Esophagus squamous epithelium (tissue), 5 donors: ENCODE measurements at regions not wholly inside any gene's neighbourhood (a gene's known extent, or its start where the extent isn't known, plus 50 kb on each side); places are given as distances from the start of the nearest gene placed in this dataset.

Source experiments
- DNase-seq: peaks from one replicate; lab custom pipeline; 2025; lab: John Stamatoyannopoulos, UW
- H3K27ac ChIP-seq, 4 donors: fragments of 200-600 bp; sonication (generic); one replicate each; pipeline ENCODE4 v1.5.1; 2016 to 2019; ENCODE audit warnings: mild to moderate bottlenecking in 1 of 4
- H3K27me3 ChIP-seq, 4 donors: fragments of 200-600 bp; sonication (generic); 1 replicate in 3 of 4; 2 replicates in 1 of 4; pipeline versions ENCODE4 v1.5.1 to v1.6.0; 2017 to 2021; ENCODE audit warnings: antibody characterized with exemption in 1 of 4
- H3K36me3 ChIP-seq, 3 donors: fragments of 200-600 bp; sonication (generic); one replicate each; pipeline ENCODE4 v1.5.1; 2016 to 2019
- H3K4me1 ChIP-seq, 3 donors: fragments of 200-600 bp; sonication (generic); one replicate each; pipeline ENCODE4 v1.5.1; 2017 to 2019
- H3K4me3 ChIP-seq, 4 donors: fragments of 200-600 bp; sonication (generic); 1 replicate in 3 of 4; 2 replicates in 1 of 4; pipeline ENCODE4 v1.5.1; 2016 to 2019; ENCODE audit warnings: mild to moderate bottlenecking in 2 of 4, moderate library complexity in 1 of 4
- H3K9me3 ChIP-seq, 3 donors: fragments of 200-600 bp; sonication (generic); one replicate each; pipeline ENCODE4 v1.5.1; 2016 to 2019
- CTCF ChIP-seq, 6 experiments: fragments of 450-650 bp in 4 of 6; fragments of 200-600 bp in 2 of 6; sonication (generic) in 2 of 6; IDR thresholded peaks; one replicate each; pipeline ENCODE4 v1.5.1; 2016 to 2019; ENCODE audit warnings: antibody characterized with exemption in 6 of 6, mild to moderate bottlenecking in 4 of 6, moderate library complexity in 4 of 6
- POLR2A ChIP-seq, 4 donors: fragments of 450-650 bp; IDR thresholded peaks; one replicate each; pipeline ENCODE4 v1.6.1; 2017; ENCODE audit warnings: antibody characterized with exemption in 4 of 4, mild to moderate bottlenecking in 4 of 4, moderate library complexity in 3 of 4
- WGBS, 2 donors: methylation state at CpG; one replicate each; pipeline ENCODE4 v1.1.5; 2018; 5-methylcytosine and 5-hydroxymethylcytosine counted together
- intact Hi-C: fragments of 100-400 bp; cut with DNase I; formaldehyde crosslinking; loops from one replicate; pipeline ENCODE4 v1.15.0; 2022
- donor health status: DM: yes; HTN: yes; CAD: no.

GRCh38 chr17:70479779-70480178 is 310.4 kb downstream of the KCNJ2 start:
- Histone ChIP-seq H3K9me3 (peaks cover 0 to 7% (median 0%) of the 10 kb centered on the region in 3 donors), H3K4me3 (no peak overlapping the region), H3K27me3 (no peaks in the 10 kb centered on the region), H3K36me3 (no peaks in the 10 kb centered on the region), H3K4me1 (no peaks in the 10 kb centered on the region), H3K27ac (no peak overlapping the region)
- DNase-seq: no peak
- TF ChIP-seq POLR2A (IDR thresholded peaks at IDR 0.05) (no peak), CTCF (IDR thresholded peaks at IDR 0.05) (no peak)
- intact Hi-C loops: no loop called here

- Histone ChIP-seq H3K4me1 (no peaks in the 10 kb centered on the region), H3K36me3 (no peaks in the 10 kb centered on the region), H3K27ac (no peak overlapping the region), H3K4me3 (no peak overlapping the region), H3K27me3 (no peaks in the 10 kb centered on the region), H3K9me3 (peaks cover 0 to 7% (median 0%) of the 10 kb centered on the region in 3 donors)
- intact Hi-C loops: no loop called here
- TF ChIP-seq CTCF (IDR thresholded peaks at IDR 0.05): no peak
- WGBS, 2 donors: 71 to 88% methylated on average over 2 to 3 of the region's 3 CpGs
- no peak for DNase-seq
Observed at GRCh38 chr17:70483624-70484023, 314.3 kb downstream of the KCNJ2 start.

- no peak for TF ChIP-seq CTCF (IDR thresholded peaks at IDR 0.05)
- TF ChIP-seq POLR2A (IDR thresholded peaks at IDR 0.05): no peak
- H3K4me1 ChIP-seq: no peaks in the 10 kb centered on the region
- WGBS, 2 donors: 50 to 86% methylated on average over 1 of the region's 4 CpGs
- intact Hi-C loops: no loop called here
- DNase-seq: no peak
- H3K36me3 ChIP-seq: no peaks in the 10 kb centered on the region
- no peak overlapping the region for H3K4me3 ChIP-seq
- no peaks in the 10 kb centered on the region for H3K27me3 ChIP-seq
- no peak overlapping the region for H3K27ac ChIP-seq
- H3K9me3 ChIP-seq: peaks cover 0 to 7% (median 0%) of the 10 kb centered on the region in 3 donors
Observed at GRCh38 chr17:70484050-70484449, 314.7 kb downstream of the KCNJ2 start.

DNA sequence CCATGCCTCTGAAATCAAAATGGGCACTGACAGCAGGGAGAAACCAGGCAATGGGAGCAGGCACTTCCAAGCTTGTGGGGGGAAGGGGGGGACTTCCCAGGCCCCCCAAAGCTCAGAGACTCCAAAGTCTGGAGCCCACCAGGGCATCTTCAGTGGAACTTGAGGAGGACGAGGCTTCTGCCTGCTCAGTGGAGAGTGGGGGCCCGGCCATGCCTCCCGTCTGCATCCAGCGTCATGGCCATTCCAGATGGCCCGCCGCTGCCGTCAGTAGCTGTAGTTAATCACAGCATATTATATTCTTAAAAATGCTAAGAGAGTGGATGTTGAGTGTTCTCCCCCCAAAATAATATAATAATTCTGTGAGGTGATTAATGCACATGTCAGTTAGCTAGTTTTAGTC is 315.2 kb downstream of the KCNJ2 start:
- Histone ChIP-seq H3K4me1 (no peaks in the 10 kb centered on the region), H3K27me3 (no peaks in the 10 kb centered on the region), H3K9me3 (peaks cover 0 to 7% (median 0%) of the 10 kb centered on the region in 3 donors), H3K27ac (no peak overlapping the region), H3K36me3 (no peaks in the 10 kb centered on the region), H3K4me3 (no peak overlapping the region)
- intact Hi-C loops: no loop called here
- DNase-seq: no peak
- no peak for TF ChIP-seq POLR2A (IDR thresholded peaks at IDR 0.05)
- TF ChIP-seq CTCF (IDR thresholded peaks at IDR 0.05): no peak
- 78 to 80% methylated on average over 7 of the region's 7 CpGs for WGBS, 2 donors

GRCh38 chr17:70492368-70492767 is 323.0 kb downstream of the KCNJ2 start:
- Histone ChIP-seq H3K4me1 (no peaks in the 10 kb centered on the region), H3K4me3 (no peak overlapping the region), H3K9me3 (no peaks in the 10 kb centered on the region), H3K36me3 (no peaks in the 10 kb centered on the region), H3K27me3 (no peaks in the 10 kb centered on the region), H3K27ac (no peak overlapping the region)
- 32 to 39% methylated on average over 2 of the region's 2 CpGs for WGBS, 2 donors
- no peak for DNase-seq
- TF ChIP-seq POLR2A (IDR thresholded peaks at IDR 0.05): no peak
- TF ChIP-seq CTCF (IDR thresholded peaks at IDR 0.05): no peak
- intact Hi-C loops: no loop called here
